Activated CD4-positive, CD25-positive, alpha-beta regulatory T cell (primary cell): ENCODE measurements at regions not wholly inside any gene's neighbourhood (a gene's known extent, or its start where the extent isn't known, plus 50 kb on each side); places are given as distances from the start of the nearest gene placed in this dataset.

ENCODE experiments used
- DNase-seq, 4 experiments: peaks; one replicate each; lab custom pipeline; 2025; lab: John Stamatoyannopoulos, UW

GRCh38 chr2:120455390-120455789 lies 109.5 kb downstream of the INHBB start:
- no peak for DNase-seq

GRCh38 chr2:120456867-120457266 lies 110.9 kb downstream of the INHBB start:
- no peak for DNase-seq

DNA sequence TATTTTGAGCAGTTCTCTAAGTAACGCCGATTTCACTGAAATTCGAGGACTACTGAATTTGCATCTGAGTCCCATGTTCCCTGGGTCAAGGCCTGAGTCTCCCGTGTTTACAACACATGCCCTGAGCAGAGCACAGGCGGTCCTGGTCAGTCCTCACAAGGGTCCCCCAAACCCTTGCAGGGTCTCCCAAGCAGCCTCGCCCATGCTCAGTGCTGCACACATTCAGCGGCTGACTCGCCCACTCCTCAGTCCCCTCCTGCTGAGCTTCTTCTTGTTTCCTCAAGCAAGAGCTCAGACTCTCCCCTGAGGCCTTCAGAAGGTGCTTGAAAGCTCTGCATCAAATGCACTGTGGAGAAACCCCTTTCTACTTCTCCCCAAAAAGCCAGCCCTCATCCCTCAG lies 114.6 kb downstream of the INHBB start:
- no peak for DNase-seq

DNA sequence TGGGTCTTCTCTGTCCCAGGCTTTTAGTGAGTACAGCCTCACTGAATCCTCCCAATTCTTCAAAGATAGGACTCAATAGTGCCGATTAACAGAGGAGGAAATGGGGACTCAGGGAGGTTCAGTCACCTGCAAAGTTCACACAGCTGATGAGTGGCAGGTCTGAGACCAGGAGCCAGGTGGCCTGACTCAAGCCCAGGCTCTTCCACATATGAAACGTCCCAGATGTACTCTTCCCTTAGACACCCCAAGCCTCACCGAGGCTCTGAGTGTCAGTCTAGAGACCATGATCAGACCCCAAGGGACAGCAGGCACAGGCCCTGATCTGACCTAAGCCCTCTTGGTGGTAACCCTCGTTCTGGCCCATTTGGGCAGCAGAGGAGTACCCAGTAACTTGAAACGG lies 115.2 kb downstream of the INHBB start:
- DNase-seq: no peak

DNA sequence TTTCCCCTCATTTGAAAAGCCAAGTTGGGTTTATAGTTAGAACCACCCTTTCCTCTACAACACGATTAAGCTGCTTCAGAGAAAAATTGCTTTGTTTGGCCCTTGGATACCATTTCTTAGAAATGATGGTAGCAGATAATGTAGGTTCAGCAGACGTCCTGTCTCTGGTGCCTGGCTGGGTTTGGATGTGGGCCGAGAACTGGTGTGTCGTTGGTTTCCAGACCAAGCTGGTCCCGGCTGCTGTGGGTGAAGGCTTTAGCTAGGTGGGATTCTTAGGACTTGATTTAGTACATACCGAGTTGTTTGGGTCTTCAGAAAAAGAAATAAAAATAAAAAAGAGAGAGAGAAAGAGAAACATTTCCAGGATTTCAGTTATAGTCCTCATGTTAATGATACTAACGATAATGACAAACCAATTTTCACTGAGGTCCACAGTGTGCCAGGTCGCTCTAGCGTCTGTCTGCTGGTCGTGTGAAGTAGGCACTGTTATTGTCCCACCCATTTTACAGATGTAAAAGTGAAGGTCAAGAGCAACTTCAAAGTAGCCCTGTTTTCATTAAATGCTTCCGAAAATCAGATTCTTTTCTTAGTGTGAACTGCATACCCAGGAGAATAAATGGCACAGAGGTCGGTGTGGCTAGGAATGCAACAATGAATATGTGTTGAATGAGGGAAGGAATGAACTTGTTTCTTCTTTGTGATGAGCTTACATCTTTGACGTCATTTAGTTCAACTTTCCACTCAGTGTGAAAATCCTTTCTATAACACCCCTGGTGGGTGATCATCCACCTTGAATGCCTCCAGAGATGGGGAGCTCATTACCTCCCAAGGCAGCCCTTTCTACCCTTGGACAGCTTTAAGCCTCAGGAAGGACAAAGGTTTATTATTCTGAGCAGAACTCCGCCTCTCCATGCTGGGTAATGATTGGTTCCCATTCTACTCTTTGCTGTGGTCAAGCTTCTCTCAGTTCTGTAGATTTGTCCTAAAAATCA lies 115.9 kb downstream of the INHBB start:
- DNase-seq: no peak

GRCh38 chr2:120463527-120463926 lies 117.6 kb downstream of the INHBB start:
- no peak for DNase-seq

DNA sequence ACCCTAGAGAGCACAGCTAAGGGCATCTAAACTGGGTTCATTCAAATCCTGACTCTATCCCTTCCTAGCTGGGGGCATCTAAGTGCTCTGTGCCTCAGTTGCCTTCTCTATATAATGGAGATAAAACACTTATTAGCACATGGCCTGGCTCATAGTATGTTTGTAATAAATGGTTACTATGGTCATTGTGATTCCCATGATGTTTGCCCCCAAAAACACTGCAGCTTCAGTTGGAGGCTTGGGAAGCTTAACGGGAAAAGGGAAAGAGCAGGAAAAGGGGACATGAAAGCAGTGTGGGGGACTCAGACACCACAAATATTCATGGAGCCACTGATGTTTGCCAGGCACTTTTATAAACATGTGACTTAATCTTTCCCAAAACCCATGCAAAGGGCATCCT lies 118.1 kb downstream of the INHBB start:
- DNase-seq: no peak

- no peak for DNase-seq
Measured at GRCh38 chr2:120464448-120464931, 118.6 kb downstream of the INHBB start.

DNA sequence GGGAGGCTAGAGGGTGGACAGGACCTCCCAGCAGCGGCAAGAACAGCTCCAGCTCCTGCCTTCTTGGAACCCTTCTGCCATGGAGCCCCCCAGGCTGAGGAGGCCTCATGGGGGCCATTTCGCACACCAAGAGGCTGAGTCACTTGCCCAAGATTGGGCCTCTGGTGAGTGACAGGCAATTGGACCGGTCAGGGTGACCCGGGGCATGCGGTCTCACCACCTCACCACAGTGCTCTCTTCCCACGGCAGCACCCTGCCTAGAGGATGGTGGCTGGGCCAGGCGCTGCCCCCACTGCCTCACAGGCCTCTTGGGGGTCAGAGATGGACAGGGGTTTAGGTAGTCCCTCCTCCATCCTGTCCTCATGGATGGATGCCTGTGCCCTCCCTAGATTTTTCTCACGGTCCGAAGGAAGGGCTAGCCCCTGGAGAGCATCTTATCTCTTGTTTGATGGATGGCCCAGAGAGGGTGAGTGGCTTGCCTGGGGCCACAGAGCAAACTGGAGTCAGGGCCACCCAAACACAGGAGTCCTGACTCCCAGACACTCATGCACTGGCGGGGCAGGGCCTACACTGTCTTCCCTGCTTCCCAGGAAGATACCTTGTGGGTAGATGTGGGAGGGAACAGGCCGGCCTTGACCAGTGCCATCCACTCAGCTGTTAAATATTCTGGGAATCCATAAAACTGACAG lies 119.2 kb downstream of the INHBB start:
- DNase-seq: no peak

GRCh38 chr2:120465701-120465988 lies 119.7 kb downstream of the INHBB start:
- DNase-seq: no peak

DNA sequence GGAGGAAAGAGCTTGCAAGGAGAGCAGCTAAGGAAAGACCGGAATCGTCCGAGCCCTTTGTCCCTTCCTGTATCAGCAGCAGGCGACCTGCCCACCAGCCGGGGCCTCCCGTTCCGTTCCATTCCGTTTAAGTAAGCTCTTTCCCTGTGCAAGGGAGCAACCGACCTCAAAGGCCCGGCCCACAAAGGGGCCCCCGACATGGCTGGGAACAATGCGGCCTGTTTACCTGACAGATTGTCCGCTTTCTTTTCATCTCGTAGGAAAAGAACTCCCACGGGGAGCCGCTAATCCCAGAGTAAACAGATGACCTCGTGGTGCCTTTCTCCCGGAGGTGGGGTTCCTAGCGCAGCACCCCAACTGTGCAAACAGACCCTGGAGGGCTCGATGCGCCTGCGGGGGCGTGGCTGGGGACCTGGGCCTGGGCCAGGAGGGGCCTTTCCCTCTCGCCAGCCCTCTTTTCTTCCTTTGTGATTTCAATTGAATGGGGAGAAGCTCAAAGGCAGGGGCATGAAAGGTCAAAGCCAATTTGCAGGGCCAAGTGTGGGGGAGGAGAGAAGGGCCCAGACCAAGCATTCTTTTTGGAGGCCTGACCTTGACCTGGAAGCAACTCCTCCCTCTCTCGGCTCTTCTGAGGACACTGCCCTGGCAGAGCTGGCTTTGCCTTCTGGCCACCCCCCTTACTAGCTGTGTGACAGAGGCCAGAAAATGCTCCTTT lies 120.2 kb downstream of the INHBB start:
- no peak for DNase-seq

DNA sequence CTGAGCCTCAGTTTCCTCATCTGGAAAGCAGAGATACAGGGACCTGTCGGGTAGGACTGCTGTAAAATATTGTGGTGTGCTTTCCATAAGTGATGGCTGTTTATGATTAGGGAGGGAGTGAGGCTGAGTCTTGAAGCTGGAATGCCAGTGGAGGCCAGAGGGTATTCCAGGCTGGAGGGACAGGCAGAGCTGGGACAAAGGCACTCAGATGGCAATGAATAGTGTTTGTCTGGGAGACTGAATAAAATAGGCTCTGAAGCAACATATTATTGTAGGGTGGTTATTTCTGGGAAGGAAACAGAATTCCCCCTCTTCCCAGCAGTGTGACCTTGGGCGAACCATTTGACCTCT lies 120.7 kb downstream of the INHBB start:
- DNase-seq: no peak

DNA sequence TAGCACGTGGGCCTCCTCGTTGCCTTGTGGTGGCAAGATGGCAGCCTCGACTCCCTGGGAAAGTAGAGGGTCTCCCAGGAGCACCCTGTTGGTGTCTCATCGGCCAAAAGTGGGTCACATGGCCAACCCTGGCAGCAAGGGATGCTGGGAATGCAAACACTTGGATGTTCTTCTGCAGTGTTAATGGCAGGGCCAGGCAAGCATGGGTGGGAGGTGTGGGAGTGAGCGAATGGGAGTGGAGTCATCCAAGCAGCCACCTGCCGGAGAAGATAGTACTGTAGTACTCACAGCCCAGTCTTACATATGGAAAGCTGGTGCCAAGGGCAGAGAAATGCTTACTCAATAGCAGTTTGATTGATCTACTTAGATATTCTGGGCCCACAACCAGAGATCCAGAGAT lies 122.2 kb downstream of the INHBB start:
- DNase-seq: no peak

- DNase-seq: no peak
Measured at GRCh38 chr2:120469426-120469825, 123.5 kb downstream of the INHBB start.

DNA sequence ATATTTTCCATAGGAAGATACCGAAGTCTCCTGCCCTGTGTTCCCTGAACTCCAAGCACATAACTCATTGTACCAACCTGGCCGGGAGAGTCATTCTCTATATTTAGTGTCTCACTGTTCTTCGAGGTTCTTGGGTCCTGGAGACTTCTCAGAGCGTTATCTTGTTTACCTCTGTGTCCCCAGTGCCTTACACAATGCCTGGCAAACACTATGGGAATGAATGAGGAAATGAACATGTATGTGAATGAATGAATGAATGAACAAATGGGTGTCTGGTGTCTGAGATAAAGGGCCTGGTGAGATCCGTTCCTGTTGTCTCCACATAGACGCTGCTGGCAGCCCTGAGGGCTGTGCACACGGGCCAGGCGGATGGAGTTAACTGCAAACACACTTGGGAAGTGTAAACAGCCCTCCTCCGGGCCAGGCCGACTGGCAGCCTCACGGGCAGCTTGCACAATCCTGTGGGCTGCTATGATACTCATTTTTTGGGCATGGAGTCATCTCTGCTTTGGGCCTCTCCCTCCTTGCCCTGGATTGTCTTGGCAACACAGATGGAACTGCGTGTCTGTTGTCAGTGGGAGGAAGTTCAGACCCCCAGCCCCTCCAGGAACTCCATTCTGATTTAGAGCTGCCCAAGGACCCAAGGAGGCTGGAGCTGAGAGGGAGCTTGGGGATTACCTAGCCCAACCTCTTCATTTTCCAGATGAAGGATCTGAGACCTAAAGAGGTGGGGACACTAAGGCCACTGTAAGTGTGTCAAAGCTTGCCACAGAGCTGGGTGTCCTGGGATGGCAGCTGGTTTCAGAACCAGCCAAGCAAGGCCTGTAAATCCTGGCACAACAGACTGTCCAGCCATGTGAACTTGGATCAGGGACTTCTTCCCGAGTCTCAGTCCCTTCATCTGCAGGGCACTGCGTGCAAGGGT lies 124.4 kb downstream of the INHBB start:
- DNase-seq: no peak

DNA sequence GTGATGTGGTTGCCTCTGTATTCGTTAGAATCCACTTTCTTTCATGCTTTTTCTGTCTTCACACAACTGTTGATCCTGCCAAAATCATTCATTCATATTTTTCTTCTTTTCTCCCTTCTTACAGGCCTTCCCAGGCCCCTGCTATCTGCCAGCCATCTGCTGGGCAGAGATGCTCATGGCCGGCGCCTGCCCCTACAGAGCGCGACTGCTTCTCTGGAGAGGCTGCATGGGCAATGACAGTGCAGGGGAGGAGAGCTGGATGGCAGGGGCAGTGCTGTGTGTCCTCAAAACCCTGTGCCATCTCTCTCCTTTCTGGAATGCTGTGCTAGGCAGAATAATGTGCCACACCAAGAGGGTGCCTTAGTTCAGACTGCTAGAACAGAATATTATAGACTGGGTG lies 125.2 kb downstream of the INHBB start:
- DNase-seq: no peak

DNA sequence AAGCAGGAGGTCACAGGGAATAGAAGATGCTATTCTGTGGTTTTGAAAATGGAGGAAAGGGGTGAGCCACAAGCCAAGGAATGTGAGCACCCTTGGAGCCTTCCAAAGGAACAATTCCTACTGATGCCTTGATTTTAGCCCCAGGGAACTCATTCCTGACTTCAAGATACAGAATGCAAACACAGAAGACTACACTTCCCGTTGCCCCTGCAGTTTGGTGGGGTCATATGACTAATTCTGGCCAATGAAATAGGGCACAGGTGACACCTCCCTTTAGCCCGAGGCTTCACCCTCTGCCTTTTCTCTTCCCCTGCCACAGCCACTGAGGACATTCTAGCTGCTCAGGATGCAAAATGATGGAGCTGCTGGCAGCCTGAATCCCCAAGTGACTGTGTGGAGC lies 126.1 kb downstream of the INHBB start:
- DNase-seq: no peak

DNA sequence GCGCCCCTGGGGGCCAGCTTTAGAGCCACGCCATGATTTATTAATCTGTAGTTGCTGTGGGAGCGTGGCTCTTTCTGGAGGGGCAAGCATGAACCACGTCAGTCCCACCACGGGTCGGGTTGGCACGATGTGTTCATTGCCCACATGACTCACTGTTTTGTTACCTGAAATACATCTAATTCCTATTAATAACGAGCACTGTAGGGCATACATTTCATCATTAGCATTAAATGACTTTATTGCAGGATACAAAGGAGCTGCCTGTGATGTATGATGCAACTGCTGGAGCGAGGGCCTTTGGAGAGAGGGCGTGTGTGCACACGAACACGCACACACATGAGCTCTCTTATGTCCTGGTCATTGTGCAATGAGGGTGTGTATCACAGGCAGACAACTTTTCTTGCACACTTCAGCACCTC lies 127.0 kb downstream of the INHBB start:
- no peak for DNase-seq

- DNase-seq: no peak
Measured at GRCh38 chr2:120473522-120474271, 127.8 kb downstream of the INHBB start.

DNA sequence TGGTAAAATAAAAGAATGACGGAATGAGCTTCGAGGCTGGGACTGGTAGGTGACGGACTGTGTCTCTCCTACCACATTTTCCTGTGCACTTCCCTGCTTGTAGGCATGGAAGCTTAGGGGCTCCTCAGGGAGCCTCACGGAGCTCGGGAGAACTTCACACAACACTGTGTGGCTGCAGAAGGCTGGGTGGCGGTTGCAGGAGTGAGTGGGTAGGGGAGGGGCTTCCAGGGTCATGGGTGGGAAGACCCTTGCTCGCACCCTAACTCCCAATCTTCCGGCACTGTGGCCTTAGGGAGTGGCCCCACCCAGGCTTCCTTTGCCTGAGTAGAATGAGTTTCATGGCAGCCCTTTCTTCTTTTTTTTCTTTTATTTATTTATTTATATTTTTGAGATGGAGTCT lies 128.6 kb downstream of the INHBB start:
- no peak for DNase-seq

DNA sequence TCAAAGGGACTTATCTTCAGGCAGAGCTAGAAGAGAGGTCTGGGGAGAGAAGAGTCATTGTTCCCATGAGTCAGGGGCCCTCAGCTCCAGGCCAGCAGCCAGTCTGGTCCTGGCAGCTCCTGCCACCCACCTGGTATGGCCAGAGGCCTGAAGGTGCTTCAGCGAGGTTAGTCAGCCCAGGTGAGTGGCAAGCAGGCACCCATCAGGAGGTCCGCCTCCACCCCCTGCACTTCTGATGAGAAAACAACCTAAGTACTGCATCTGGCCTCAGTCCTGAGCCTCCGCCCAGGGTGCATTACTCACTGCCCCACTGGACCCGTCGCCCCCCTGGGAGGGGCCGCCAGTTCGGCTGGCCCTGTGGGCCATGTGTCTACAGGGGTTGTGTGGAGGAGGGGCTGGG lies 130.2 kb downstream of the INHBB start:
- DNase-seq: no peak
